ENCODE measurements at regions not wholly inside any gene's neighbourhood (a gene's known extent, or its start where the extent isn't known, plus 50 kb on each side); places are given as distances from the start of the nearest gene placed in this dataset.

DNA sequence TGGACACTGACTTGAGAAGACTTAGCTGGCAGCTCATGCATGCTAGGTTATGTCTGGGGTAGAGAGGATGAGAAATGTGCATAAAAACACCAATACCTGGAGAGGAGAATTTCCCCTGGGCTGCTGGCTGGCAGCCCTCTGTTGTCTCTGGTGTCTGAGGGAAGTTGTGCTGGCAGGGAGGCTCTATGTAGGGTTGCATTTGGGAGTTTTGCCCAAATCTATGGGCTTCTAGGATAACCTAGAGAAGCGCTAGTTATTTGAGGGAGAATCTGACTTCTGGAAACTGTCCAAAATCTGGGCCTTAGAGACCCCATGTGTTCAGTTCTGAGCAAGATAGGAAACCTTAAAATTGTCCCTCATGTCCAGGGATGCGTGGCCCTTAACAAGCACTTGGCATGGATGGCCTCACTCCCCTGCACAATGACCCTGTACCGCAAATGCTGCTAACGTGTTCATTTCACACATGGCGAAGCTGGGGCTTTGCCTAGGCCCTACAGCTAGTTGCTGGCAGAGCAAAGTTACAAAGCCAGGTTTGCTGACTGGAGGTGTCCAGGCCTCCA is 70.3 kb upstream of the ATP2B2 start:
- no peak for FAIRE-seq
- H3K4me1 ChIP-seq (ENCODE audit: control insufficient read depth in 2 of 3, insufficient read depth in 2 of 3, low read depth in 1 of 3, low read length in 3 of 3): no peaks in the 10 kb centered on the region
- H3K4me3 ChIP-seq (ENCODE audit: low read length in 3 of 3): no peak overlapping the region
- H3K9ac ChIP-seq (ENCODE audit: low read length in 3 of 3): no peak overlapping the region
- intact Hi-C loops (cut with DNase I): no loop called here
- H3K9me3 ChIP-seq (ENCODE audit: control insufficient read depth in 2 of 3, insufficient read depth in 1 of 3, low read length in 3 of 3): no peaks in the 10 kb centered on the region
- H3K36me3 ChIP-seq (ENCODE audit: control insufficient read depth in 2 of 3, insufficient read depth in 3 of 3, low read length in 3 of 3): no peaks in the 10 kb centered on the region
- no peak for DNase-seq
- no peak overlapping the region for H3K27ac ChIP-seq (ENCODE audit: low read depth in 2 of 2, low read length in 2 of 2)
- TF ChIP-seq, protein P1, sequence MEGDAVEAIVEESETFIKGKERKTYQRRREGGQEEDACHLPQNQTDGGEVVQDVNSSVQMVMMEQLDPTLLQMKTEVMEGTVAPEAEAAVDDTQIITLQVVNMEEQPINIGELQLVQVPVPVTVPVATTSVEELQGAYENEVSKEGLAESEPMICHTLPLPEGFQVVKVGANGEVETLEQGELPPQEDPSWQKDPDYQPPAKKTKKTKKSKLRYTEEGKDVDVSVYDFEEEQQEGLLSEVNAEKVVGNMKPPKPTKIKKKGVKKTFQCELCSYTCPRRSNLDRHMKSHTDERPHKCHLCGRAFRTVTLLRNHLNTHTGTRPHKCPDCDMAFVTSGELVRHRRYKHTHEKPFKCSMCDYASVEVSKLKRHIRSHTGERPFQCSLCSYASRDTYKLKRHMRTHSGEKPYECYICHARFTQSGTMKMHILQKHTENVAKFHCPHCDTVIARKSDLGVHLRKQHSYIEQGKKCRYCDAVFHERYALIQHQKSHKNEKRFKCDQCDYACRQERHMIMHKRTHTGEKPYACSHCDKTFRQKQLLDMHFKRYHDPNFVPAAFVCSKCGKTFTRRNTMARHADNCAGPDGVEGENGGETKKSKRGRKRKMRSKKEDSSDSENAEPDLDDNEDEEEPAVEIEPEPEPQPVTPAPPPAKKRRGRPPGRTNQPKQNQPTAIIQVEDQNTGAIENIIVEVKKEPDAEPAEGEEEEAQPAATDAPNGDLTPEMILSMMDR (IDR thresholded peaks at IDR 0.05; ENCODE audit: borderline replicate concordance, extremely low read depth, insufficient read depth): no peak
- H3K27me3 ChIP-seq (ENCODE audit: control insufficient read depth, insufficient read depth, low read length): no peaks in the 10 kb centered on the region

GRCh38 chr3:10577486-10577885 is 72.1 kb upstream of the ATP2B2 start:
- Histone ChIP-seq H3K36me3 (ENCODE audit: control insufficient read depth in 2 of 3, insufficient read depth in 3 of 3, low read length in 3 of 3) (no peaks in the 10 kb centered on the region), H3K4me3 (ENCODE audit: low read length in 3 of 3) (no peak overlapping the region), H3K27me3 (ENCODE audit: control insufficient read depth, insufficient read depth, low read length) (no peaks in the 10 kb centered on the region), H3K27ac (ENCODE audit: low read depth in 2 of 2, low read length in 2 of 2) (no peak overlapping the region), H3K9ac (ENCODE audit: low read length in 3 of 3) (no peak overlapping the region), H3K9me3 (ENCODE audit: control insufficient read depth in 2 of 3, insufficient read depth in 1 of 3, low read length in 3 of 3) (no peaks in the 10 kb centered on the region), H3K4me1 (ENCODE audit: control insufficient read depth in 2 of 3, insufficient read depth in 2 of 3, low read depth in 1 of 3, low read length in 3 of 3) (no peaks in the 10 kb centered on the region)
- FAIRE-seq: no peak
- no peak for DNase-seq
- TF ChIP-seq, protein P1 (IDR thresholded peaks at IDR 0.05; ENCODE audit: borderline replicate concordance, extremely low read depth, insufficient read depth): no peak
- intact Hi-C loops (cut with DNase I): no loop called here

- FAIRE-seq: no peak
- TF ChIP-seq, protein P1 (IDR thresholded peaks at IDR 0.05; ENCODE audit: borderline replicate concordance, extremely low read depth, insufficient read depth): no peak
These were observed 75.0 kb upstream of the ATP2B2 start for GRCh38 chr3:10580426-10580825.

GRCh38 chr3:10581251-10581650 is 75.9 kb upstream of the ATP2B2 start:
- intact Hi-C loops (cut with DNase I): no loop called here
- no peaks in the 10 kb centered on the region for H3K27me3 ChIP-seq (ENCODE audit: control insufficient read depth, insufficient read depth, low read length)
- DNase-seq: no peak
- no peaks in the 10 kb centered on the region for H3K36me3 ChIP-seq (ENCODE audit: control insufficient read depth in 2 of 3, insufficient read depth in 3 of 3, low read length in 3 of 3)
- H3K4me3 ChIP-seq (ENCODE audit: low read length in 3 of 3): no peak overlapping the region
- H3K4me1 ChIP-seq (ENCODE audit: control insufficient read depth in 2 of 3, insufficient read depth in 2 of 3, low read depth in 1 of 3, low read length in 3 of 3): peaks cover 0 to 6% (median 0%) of the 10 kb centered on the region in 3 donors
- no peak overlapping the region for H3K9ac ChIP-seq (ENCODE audit: low read length in 3 of 3)
- no peak for FAIRE-seq
- H3K9me3 ChIP-seq (ENCODE audit: control insufficient read depth in 2 of 3, insufficient read depth in 1 of 3, low read length in 3 of 3): no peaks in the 10 kb centered on the region
- H3K27ac ChIP-seq (ENCODE audit: low read depth in 2 of 2, low read length in 2 of 2): no peak overlapping the region
- TF ChIP-seq, protein P1 (IDR thresholded peaks at IDR 0.05; ENCODE audit: borderline replicate concordance, extremely low read depth, insufficient read depth): no peak

More at GRCh38 chr3:10580426-10580825, 75.0 kb upstream of the ATP2B2 start:
- H3K27me3 ChIP-seq (ENCODE audit: control insufficient read depth, insufficient read depth, low read length): no peaks in the 10 kb centered on the region
- no peaks in the 10 kb centered on the region for H3K9me3 ChIP-seq (ENCODE audit: control insufficient read depth in 2 of 3, insufficient read depth in 1 of 3, low read length in 3 of 3)
- no peak for DNase-seq
- no peak overlapping the region for H3K9ac ChIP-seq (ENCODE audit: low read length in 3 of 3)
- intact Hi-C loops (cut with DNase I): no loop called here
- no peak overlapping the region for H3K27ac ChIP-seq (ENCODE audit: low read depth in 2 of 2, low read length in 2 of 2)
- H3K4me1 ChIP-seq (ENCODE audit: control insufficient read depth in 2 of 3, insufficient read depth in 2 of 3, low read depth in 1 of 3, low read length in 3 of 3): peaks cover 0 to 6% (median 0%) of the 10 kb centered on the region in 3 donors
- H3K36me3 ChIP-seq (ENCODE audit: control insufficient read depth in 2 of 3, insufficient read depth in 3 of 3, low read length in 3 of 3): no peaks in the 10 kb centered on the region
- H3K4me3 ChIP-seq (ENCODE audit: low read length in 3 of 3): no peak overlapping the region

All from kidney (tissue), 13 donors.